ENCODE measurements at regions not wholly inside any gene's neighbourhood (a gene's known extent, or its start where the extent isn't known, plus 50 kb on each side); places are given as distances from the start of the nearest gene placed in this dataset.

- no peak for TF ChIP-seq CTCF (IDR thresholded peaks at IDR 0.05)
- TF ChIP-seq POLR2AphosphoS5 (IDR thresholded peaks at IDR 0.05): no peak
- no peak for TF ChIP-seq POLR2A (IDR thresholded peaks at IDR 0.05; ENCODE audit: low read depth)
- TF ChIP-seq EP300 (IDR thresholded peaks at IDR 0.05): no peak
Measured at GRCh38 chr2:200077838-200078237, 122.5 kb downstream of the MAIP1 start.

All from esophagus muscularis mucosa (tissue), 4 donors.